ENCODE measurements at regions not wholly inside any gene's neighbourhood (a gene's known extent, or its start where the extent isn't known, plus 50 kb on each side); places are given as distances from the start of the nearest gene placed in this dataset.

DNA sequence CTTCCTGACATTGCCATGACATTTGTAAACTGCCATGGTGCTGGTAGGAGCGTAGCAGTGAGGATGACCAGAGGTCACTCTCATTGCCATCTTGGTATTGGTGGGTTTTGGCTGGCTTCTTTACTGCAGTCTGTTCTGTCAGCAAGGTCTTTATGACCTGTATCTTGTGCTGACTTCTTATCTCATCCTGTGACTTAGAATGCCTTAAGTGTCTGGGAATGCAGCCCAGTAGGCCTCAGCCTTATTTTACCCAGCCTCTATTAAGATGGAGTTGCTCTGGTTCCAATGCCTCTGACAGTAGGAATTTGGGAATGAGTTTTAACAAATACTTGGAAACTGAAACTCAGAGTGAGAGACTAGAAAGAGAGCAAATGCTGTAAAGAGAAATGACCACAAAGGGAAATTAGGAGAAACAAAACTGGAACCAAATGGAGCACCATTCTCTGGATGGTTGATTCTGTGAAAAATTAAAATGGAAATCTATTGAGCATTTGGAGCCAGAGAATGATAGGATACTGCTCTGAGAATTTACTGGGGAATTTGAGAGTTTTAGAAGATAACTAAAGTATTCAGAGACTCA lies 50.1 kb upstream of the RHOU start:
- DNase-seq: no peak
- intact Hi-C loops (cut with DNase I, micrococcal nuclease): no loop called here
- H3K9me3 ChIP-seq (ENCODE audit: control insufficient read depth in 1 of 2, insufficient read depth in 1 of 2, low read length in 2 of 2): no peaks in the 10 kb centered on the region
- H3K4me3 ChIP-seq (ENCODE audit: low read length): no peak overlapping the region
- H3K4me1 ChIP-seq (ENCODE audit: insufficient read depth, low read length): no peaks in the 10 kb centered on the region
- ChIA-PET POLR2A (no interaction called here), CTCF (no interaction called here)
- no peak for TF ChIP-seq CTCF (IDR thresholded peaks at IDR 0.05)
- no peak for ATAC-seq (ENCODE audit: poor library complexity)
- peaks cover 4 to 5% of the 10 kb centered on the region in 2 experiments for H3K27me3 ChIP-seq (ENCODE audit: control insufficient read depth in 1 of 2, insufficient read depth in 2 of 2, low read length in 2 of 2)
- H3K27ac ChIP-seq (ENCODE audit: low read depth in 1 of 2, low read length in 2 of 2): no peak overlapping the region
- Mint-ChIP-seq H3K4me1 (ENCODE audit: low read depth) (no peaks in the 10 kb centered on the region), H3K27ac (no peak overlapping the region), H3K4me3 (no peak overlapping the region), H3K9me3 (no peaks in the 10 kb centered on the region), H3K27me3 (peaks cover 19% of the 10 kb centered on the region), H3K36me3 (ENCODE audit: low read depth) (no peaks in the 10 kb centered on the region)
- no peaks in the 10 kb centered on the region for H3K36me3 ChIP-seq (ENCODE audit: insufficient read depth, low read length)

Data from CD4-positive, alpha-beta T cell (primary cell).